NCI-H2107 treated with DMSO at 0.1 percent for 48 hours (cell line): ENCODE measurements at regions not wholly inside any gene's neighbourhood (a gene's known extent, or its start where the extent isn't known, plus 50 kb on each side); places are given as distances from the start of the nearest gene placed in this dataset.

ENCODE experiments used
- DNase-seq: peaks from one replicate; lab custom pipeline; 2025; ENCODE audit not compliant: unreplicated experiment; lab: John Stamatoyannopoulos, UW

- DNase-seq = no peak
These were observed 188.0 kb upstream of the HDDC2 start for GRCh38 chr6:125489579-125490285.

- no peak for DNase-seq
These were observed 190.3 kb upstream of the HDDC2 start for GRCh38 chr6:125491860-125492618.

- no peak for DNase-seq
These were observed 196.8 kb upstream of the HDDC2 start for GRCh38 chr6:125498606-125499005.

GRCh38 chr6:125499535-125499934 is 197.8 kb upstream of the HDDC2 start:
- DNase-seq = no peak

- DNase-seq = no peak
These were observed 201.4 kb upstream of the HDDC2 start for GRCh38 chr6:125503181-125503580.

- DNase-seq = peak; percentile 13
These were observed 206.4 kb upstream of the HDDC2 start for GRCh38 chr6:125507987-125508655.

GRCh38 chr6:125508793-125509192 is 207.0 kb upstream of the HDDC2 start:
- no peak for DNase-seq

- no peak for DNase-seq
These were observed 207.7 kb upstream of the HDDC2 start for GRCh38 chr6:125509477-125509876.

GRCh38 chr6:125510405-125510804 is 208.6 kb upstream of the HDDC2 start:
- no peak for DNase-seq

GRCh38 chr6:125511809-125512396 is 210.1 kb upstream of the HDDC2 start:
- peak; percentile 71 for DNase-seq

GRCh38 chr6:125512621-125513020 is 210.9 kb upstream of the HDDC2 start:
- DNase-seq = no peak

GRCh38 chr6:125513978-125514377 is 212.2 kb upstream of the HDDC2 start:
- DNase-seq = no peak

- DNase-seq = no peak
These were observed 214.9 kb upstream of the HDDC2 start for GRCh38 chr6:125516644-125517043.

GRCh38 chr6:125519367-125519766 is 217.6 kb upstream of the HDDC2 start:
- DNase-seq = peak; percentile 46

- DNase-seq = no peak
These were observed 222.6 kb upstream of the HDDC2 start for GRCh38 chr6:125524356-125524755.

- DNase-seq = no peak
These were observed 223.3 kb upstream of the HEY2 start for GRCh38 chr6:125526007-125526720.

- DNase-seq = no peak
These were observed 220.8 kb upstream of the HEY2 start for GRCh38 chr6:125528621-125529041.

GRCh38 chr6:125529061-125529460 is 220.4 kb upstream of the HEY2 start:
- DNase-seq = no peak

GRCh38 chr6:125533710-125534397 is 215.6 kb upstream of the HEY2 start:
- no peak for DNase-seq
